ENCODE measurements at regions not wholly inside any gene's neighbourhood (a gene's known extent, or its start where the extent isn't known, plus 50 kb on each side); places are given as distances from the start of the nearest gene placed in this dataset.

GRCh38 chr1:73943270-73943669, 254.7 kb downstream of the LRRIQ3 start:
- ATAC-seq (ENCODE audit: insufficient read depth, low read depth) = no peak
- Histone ChIP-seq H3K27ac (ENCODE audit: low read length) (no peak overlapping the region), H3K4me2 (ENCODE audit: insufficient read depth, low read length) (no peak overlapping the region), H3K4me1 (ENCODE audit: insufficient read depth, low read length) (no peaks in the 10 kb centered on the region), H3K36me3 (ENCODE audit: insufficient read depth, low read length) (no peaks in the 10 kb centered on the region), H2AFZ (ENCODE audit: low read depth, low read length) (no peak overlapping the region), H3K9me3 (ENCODE audit: insufficient read depth, low read length, severe bottlenecking) (no peaks in the 10 kb centered on the region), H3K4me3 (ENCODE audit: low read depth in 1 of 2, low read length in 2 of 2) (no peak overlapping the region), H3K79me2 (ENCODE audit: insufficient read depth, low read length) (no peaks in the 10 kb centered on the region), H4K20me1 (ENCODE audit: insufficient read depth, low read length) (no peaks in the 10 kb centered on the region), H3K27me3 (ENCODE audit: insufficient read depth, low read length, poor library complexity) (no peaks in the 10 kb centered on the region), H3K9ac (ENCODE audit: low read depth, low read length) (no peak overlapping the region)
- DNase-seq = no peak
- no peak for TF ChIP-seq CTCF (IDR thresholded peaks at IDR 0.05; ENCODE audit: borderline replicate concordance, extremely low read depth, low read length, poor library complexity, severe bottlenecking)

GRCh38 chr1:73930293-73930692, 267.7 kb downstream of the LRRIQ3 start:
- Histone ChIP-seq H4K20me1 (ENCODE audit: insufficient read depth, low read length) (no peaks in the 10 kb centered on the region), H3K4me3 (ENCODE audit: low read depth in 1 of 2, low read length in 2 of 2) (no peak overlapping the region), H3K79me2 (ENCODE audit: insufficient read depth, low read length) (no peaks in the 10 kb centered on the region), H3K9ac (ENCODE audit: low read depth, low read length) (no peak overlapping the region), H3K9me3 (ENCODE audit: insufficient read depth, low read length, severe bottlenecking) (no peaks in the 10 kb centered on the region), H3K36me3 (ENCODE audit: insufficient read depth, low read length) (no peaks in the 10 kb centered on the region), H3K27me3 (ENCODE audit: insufficient read depth, low read length, poor library complexity) (no peaks in the 10 kb centered on the region), H3K27ac (ENCODE audit: low read length) (no peak overlapping the region), H3K4me2 (ENCODE audit: insufficient read depth, low read length) (no peak overlapping the region), H3K4me1 (ENCODE audit: insufficient read depth, low read length) (no peaks in the 10 kb centered on the region), H2AFZ (ENCODE audit: low read depth, low read length) (no peak overlapping the region)
- no peak for DNase-seq
- no peak for ATAC-seq (ENCODE audit: insufficient read depth, low read depth)
- TF ChIP-seq CTCF (IDR thresholded peaks at IDR 0.05; ENCODE audit: borderline replicate concordance, extremely low read depth, low read length, poor library complexity, severe bottlenecking) = no peak
- no peak for TF ChIP-seq EZH2 (IDR thresholded peaks at IDR 0.05; ENCODE audit: borderline replicate concordance, low read depth, low read length, severe bottlenecking)

- H3K4me3 ChIP-seq (ENCODE audit: low read depth in 1 of 2, low read length in 2 of 2) = no peak overlapping the region
- H3K79me2 ChIP-seq (ENCODE audit: insufficient read depth, low read length) = no peaks in the 10 kb centered on the region
- peaks cover 20% of the 10 kb centered on the region for H3K4me1 ChIP-seq (ENCODE audit: insufficient read depth, low read length)
- DNase-seq = no peak
- H3K9me3 ChIP-seq (ENCODE audit: insufficient read depth, low read length, severe bottlenecking) = peaks cover 12% of the 10 kb centered on the region
- no peak for TF ChIP-seq EZH2 (IDR thresholded peaks at IDR 0.05; ENCODE audit: borderline replicate concordance, low read depth, low read length, severe bottlenecking)
- no peak for TF ChIP-seq CTCF (IDR thresholded peaks at IDR 0.05; ENCODE audit: borderline replicate concordance, extremely low read depth, low read length, poor library complexity, severe bottlenecking)
- no peak for ATAC-seq (ENCODE audit: insufficient read depth, low read depth)
- no peaks in the 10 kb centered on the region for H3K27me3 ChIP-seq (ENCODE audit: insufficient read depth, low read length, poor library complexity)
- no peak overlapping the region for H3K4me2 ChIP-seq (ENCODE audit: insufficient read depth, low read length)
- no peak overlapping the region for H3K27ac ChIP-seq (ENCODE audit: low read length)
- H3K36me3 ChIP-seq (ENCODE audit: insufficient read depth, low read length) = no peaks in the 10 kb centered on the region
- H2AFZ ChIP-seq (ENCODE audit: low read depth, low read length) = peak overlapping the region; percentile 50
- no peaks in the 10 kb centered on the region for H4K20me1 ChIP-seq (ENCODE audit: insufficient read depth, low read length)
- no peak overlapping the region for H3K9ac ChIP-seq (ENCODE audit: low read depth, low read length)
Measured at GRCh38 chr1:73914951-73915350, 283.0 kb downstream of the LRRIQ3 start.

GRCh38 chr1:73913025-73913424, 285.0 kb downstream of the LRRIQ3 start:
- Histone ChIP-seq H2AFZ (ENCODE audit: low read depth, low read length) (no peak overlapping the region), H3K4me3 (ENCODE audit: low read depth in 1 of 2, low read length in 2 of 2) (no peak overlapping the region), H3K9me3 (ENCODE audit: insufficient read depth, low read length, severe bottlenecking) (peaks cover 12% of the 10 kb centered on the region), H3K27ac (ENCODE audit: low read length) (no peak overlapping the region), H3K9ac (ENCODE audit: low read depth, low read length) (no peak overlapping the region), H3K79me2 (ENCODE audit: insufficient read depth, low read length) (no peaks in the 10 kb centered on the region), H4K20me1 (ENCODE audit: insufficient read depth, low read length) (no peaks in the 10 kb centered on the region), H3K4me2 (ENCODE audit: insufficient read depth, low read length) (no peak overlapping the region), H3K36me3 (ENCODE audit: insufficient read depth, low read length) (no peaks in the 10 kb centered on the region), H3K27me3 (ENCODE audit: insufficient read depth, low read length, poor library complexity) (no peaks in the 10 kb centered on the region), H3K4me1 (ENCODE audit: insufficient read depth, low read length) (peaks cover 39% of the 10 kb centered on the region)
- no peak for DNase-seq
- no peak for TF ChIP-seq EZH2 (IDR thresholded peaks at IDR 0.05; ENCODE audit: borderline replicate concordance, low read depth, low read length, severe bottlenecking)
- no peak for ATAC-seq (ENCODE audit: insufficient read depth, low read depth)
